ENCODE measurements at regions not wholly inside any gene's neighbourhood (a gene's known extent, or its start where the extent isn't known, plus 50 kb on each side); places are given as distances from the start of the nearest gene placed in this dataset.

GRCh38 chr11:127627629-127628457 lies 627.3 kb upstream of the KIRREL3 start:
- no peak for DNase-seq

- no peak for DNase-seq
Observed at GRCh38 chr11:127627204-127627603, 626.6 kb upstream of the KIRREL3 start.

GRCh38 chr11:127625402-127625801 lies 624.8 kb upstream of the KIRREL3 start:
- no peak for DNase-seq

- no peak for DNase-seq
Observed at GRCh38 chr11:127624306-127624856, 623.8 kb upstream of the KIRREL3 start.

- no peak for DNase-seq
Observed at GRCh38 chr11:127622686-127623085, 622.1 kb upstream of the KIRREL3 start.

- no peak for DNase-seq
Observed at GRCh38 chr11:127620671-127621070, 620.1 kb upstream of the KIRREL3 start.

GRCh38 chr11:127619946-127620345 lies 619.4 kb upstream of the KIRREL3 start:
- DNase-seq, result no peak

- no peak for DNase-seq
Observed at GRCh38 chr11:127618721-127619120, 618.2 kb upstream of the KIRREL3 start.

GRCh38 chr11:127616158-127616557 lies 615.6 kb upstream of the KIRREL3 start:
- no peak for DNase-seq

- no peak for DNase-seq
Observed at GRCh38 chr11:127612607-127613006, 612.0 kb upstream of the KIRREL3 start.

- DNase-seq, result no peak
Observed at GRCh38 chr11:127609025-127609773, 608.6 kb upstream of the KIRREL3 start.

GRCh38 chr11:127607487-127608085 lies 607.0 kb upstream of the KIRREL3 start:
- DNase-seq, result no peak

- no peak for DNase-seq
Observed at GRCh38 chr11:127601578-127601977, 601.0 kb upstream of the KIRREL3 start.

GRCh38 chr11:127600674-127601073 lies 600.1 kb upstream of the KIRREL3 start:
- no peak for DNase-seq

GRCh38 chr11:127598476-127598875 lies 597.9 kb upstream of the KIRREL3 start:
- no peak for DNase-seq

GRCh38 chr11:127596433-127596832 lies 595.9 kb upstream of the KIRREL3 start:
- no peak for DNase-seq

GRCh38 chr11:127592371-127592770 lies 591.8 kb upstream of the KIRREL3 start:
- no peak for DNase-seq

- DNase-seq, result no peak
Observed at GRCh38 chr11:127590314-127590713, 589.7 kb upstream of the KIRREL3 start.

- DNase-seq, result no peak
Observed at GRCh38 chr11:127588431-127588830, 587.9 kb upstream of the KIRREL3 start.

- no peak for DNase-seq
Observed at GRCh38 chr11:127587511-127587910, 586.9 kb upstream of the KIRREL3 start.

- no peak for DNase-seq
Observed at GRCh38 chr11:127576210-127576609, 575.6 kb upstream of the KIRREL3 start.

- DNase-seq, result no peak
Observed at GRCh38 chr11:127574478-127574877, 573.9 kb upstream of the KIRREL3 start.

- no peak for DNase-seq
Observed at GRCh38 chr11:127568891-127569290, 568.3 kb upstream of the KIRREL3 start.
